ENCODE measurements at regions not wholly inside any gene's neighbourhood (a gene's known extent, or its start where the extent isn't known, plus 50 kb on each side); places are given as distances from the start of the nearest gene placed in this dataset.

DNA sequence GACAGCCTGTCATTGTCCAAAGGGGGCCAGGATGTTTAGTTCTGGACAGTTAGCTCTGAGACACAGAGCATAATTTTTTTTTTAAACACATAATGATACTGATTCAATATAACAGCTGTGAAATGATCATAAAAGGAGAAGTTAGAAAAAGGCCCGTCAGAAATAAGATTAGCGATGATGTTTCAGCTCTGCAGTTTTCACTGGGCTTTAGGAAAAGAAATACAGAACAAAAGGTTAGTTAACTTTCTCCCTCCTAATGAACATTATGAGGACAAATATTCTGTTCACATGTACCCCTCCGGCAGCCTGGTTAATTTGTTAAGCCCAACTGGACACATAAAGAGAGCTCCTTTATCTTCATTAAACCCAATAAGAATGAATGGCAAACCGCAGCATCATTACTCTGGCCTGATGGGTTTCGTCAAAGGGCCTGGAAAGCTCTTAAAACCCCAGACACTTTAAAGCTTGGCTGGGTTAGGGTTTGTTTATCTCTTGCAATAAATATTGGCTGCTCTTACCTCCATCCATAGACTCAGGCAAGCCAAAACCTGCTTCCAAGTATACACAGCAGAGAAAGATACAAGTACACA lies 394.6 kb downstream of the KIF16B start:
- TF ChIP-seq CTCF (conservative IDR thresholded peaks at IDR 0.05; ENCODE audit: low read depth, low read length) (no peak), EZH2phosphoT487 (IDR thresholded peaks at IDR 0.05; ENCODE audit: borderline replicate concordance, low read length) (no peak), EZH2 (IDR thresholded peaks at IDR 0.05; ENCODE audit: low read length, unreplicated experiment) (no peak)
